ENCODE measurements at regions not wholly inside any gene's neighbourhood (a gene's known extent, or its start where the extent isn't known, plus 50 kb on each side); places are given as distances from the start of the nearest gene placed in this dataset.

GRCh38 chr15:48006031-48006511 is 114.7 kb upstream of the SLC24A5 start:
- H3K27ac ChIP-seq: peak overlapping the region in 3 of 4 donors; percentile 27 to 59 (median 54)
- H3K27me3 ChIP-seq: no peaks in the 10 kb centered on the region
- WGBS, 2 donors: 33 to 47% methylated on average over 7 of the region's 7 CpGs
- H3K4me1 ChIP-seq: peaks cover 0 to 15% (median 2%) of the 10 kb centered on the region in 4 donors
- no peak overlapping the region for H3K4me3 ChIP-seq
- no peaks in the 10 kb centered on the region for H3K9me3 ChIP-seq
- peak in 1 of 2 donors; percentile 87 for TF ChIP-seq EP300 (IDR thresholded peaks at IDR 0.05)
- TF ChIP-seq POLR2A (IDR thresholded peaks at IDR 0.05): no peak
- H3K36me3 ChIP-seq: no peaks in the 10 kb centered on the region
- DNase-seq (ENCODE audit: low spot score in 2 of 2): peak; percentile 68 to 87

GRCh38 chr15:48010316-48010715 is 110.5 kb upstream of the SLC24A5 start:
- no peak for TF ChIP-seq EP300 (IDR thresholded peaks at IDR 0.05)
- TF ChIP-seq, protein P1, sequence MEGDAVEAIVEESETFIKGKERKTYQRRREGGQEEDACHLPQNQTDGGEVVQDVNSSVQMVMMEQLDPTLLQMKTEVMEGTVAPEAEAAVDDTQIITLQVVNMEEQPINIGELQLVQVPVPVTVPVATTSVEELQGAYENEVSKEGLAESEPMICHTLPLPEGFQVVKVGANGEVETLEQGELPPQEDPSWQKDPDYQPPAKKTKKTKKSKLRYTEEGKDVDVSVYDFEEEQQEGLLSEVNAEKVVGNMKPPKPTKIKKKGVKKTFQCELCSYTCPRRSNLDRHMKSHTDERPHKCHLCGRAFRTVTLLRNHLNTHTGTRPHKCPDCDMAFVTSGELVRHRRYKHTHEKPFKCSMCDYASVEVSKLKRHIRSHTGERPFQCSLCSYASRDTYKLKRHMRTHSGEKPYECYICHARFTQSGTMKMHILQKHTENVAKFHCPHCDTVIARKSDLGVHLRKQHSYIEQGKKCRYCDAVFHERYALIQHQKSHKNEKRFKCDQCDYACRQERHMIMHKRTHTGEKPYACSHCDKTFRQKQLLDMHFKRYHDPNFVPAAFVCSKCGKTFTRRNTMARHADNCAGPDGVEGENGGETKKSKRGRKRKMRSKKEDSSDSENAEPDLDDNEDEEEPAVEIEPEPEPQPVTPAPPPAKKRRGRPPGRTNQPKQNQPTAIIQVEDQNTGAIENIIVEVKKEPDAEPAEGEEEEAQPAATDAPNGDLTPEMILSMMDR (IDR thresholded peaks at IDR 0.05): no peak
- no peak for TF ChIP-seq POLR2A (IDR thresholded peaks at IDR 0.05)
- WGBS, 2 donors: 47 to 52% methylated on average over 4 of the region's 4 CpGs

GRCh38 chr15:48012191-48012590 is 108.6 kb upstream of the SLC24A5 start:
- H3K4me1 ChIP-seq: peaks cover 0 to 5% (median 0%) of the 10 kb centered on the region in 4 donors
- H3K27me3 ChIP-seq: no peaks in the 10 kb centered on the region
- H3K4me3 ChIP-seq: no peak overlapping the region
- TF ChIP-seq, protein P1 (IDR thresholded peaks at IDR 0.05): no peak
- TF ChIP-seq POLR2A (IDR thresholded peaks at IDR 0.05) (no peak), EP300 (IDR thresholded peaks at IDR 0.05) (no peak)
- no peak for DNase-seq (ENCODE audit: low spot score in 2 of 2)
- no peaks in the 10 kb centered on the region for H3K9me3 ChIP-seq
- 91 to 94% methylated on average over 3 of the region's 3 CpGs for WGBS, 2 donors
- H3K36me3 ChIP-seq: no peaks in the 10 kb centered on the region
- no peak overlapping the region for H3K27ac ChIP-seq

More at GRCh38 chr15:48010316-48010715, 110.5 kb upstream of the SLC24A5 start:
- Histone ChIP-seq H3K4me3 (no peak overlapping the region), H3K9me3 (no peaks in the 10 kb centered on the region), H3K27me3 (no peaks in the 10 kb centered on the region), H3K36me3 (no peaks in the 10 kb centered on the region), H3K27ac (no peak overlapping the region), H3K4me1 (peaks cover 0 to 11% (median 2%) of the 10 kb centered on the region in 4 donors)
- DNase-seq (ENCODE audit: low spot score in 2 of 2): no peak

- 74 to 81% methylated on average over 3 of the region's 3 CpGs for WGBS, 2 donors
- Histone ChIP-seq H3K36me3 (no peaks in the 10 kb centered on the region), H3K4me3 (no peak overlapping the region), H3K9me3 (no peaks in the 10 kb centered on the region), H3K4me1 (no peaks in the 10 kb centered on the region), H3K27me3 (no peaks in the 10 kb centered on the region), H3K27ac (no peak overlapping the region)
- no peak for DNase-seq (ENCODE audit: low spot score in 2 of 2)
- TF ChIP-seq POLR2A (IDR thresholded peaks at IDR 0.05): no peak
- TF ChIP-seq EP300 (IDR thresholded peaks at IDR 0.05): no peak
- TF ChIP-seq, protein P1 (IDR thresholded peaks at IDR 0.05): no peak
Observed at GRCh38 chr15:48016865-48017264, 103.9 kb upstream of the SLC24A5 start.

GRCh38 chr15:48017747-48018146 is 103.0 kb upstream of the SLC24A5 start:
- H3K27me3 ChIP-seq: no peaks in the 10 kb centered on the region
- no peaks in the 10 kb centered on the region for H3K4me1 ChIP-seq
- no peak for DNase-seq (ENCODE audit: low spot score in 2 of 2)
- WGBS, 2 donors: 77 to 91% methylated on average over 3 of the region's 3 CpGs
- H3K27ac ChIP-seq: no peak overlapping the region
- H3K36me3 ChIP-seq: no peaks in the 10 kb centered on the region
- no peaks in the 10 kb centered on the region for H3K9me3 ChIP-seq
- H3K4me3 ChIP-seq: no peak overlapping the region
- TF ChIP-seq EP300 (IDR thresholded peaks at IDR 0.05): no peak
- TF ChIP-seq, protein P1 (IDR thresholded peaks at IDR 0.05): no peak
- no peak for TF ChIP-seq POLR2A (IDR thresholded peaks at IDR 0.05)

- no peaks in the 10 kb centered on the region for H3K27me3 ChIP-seq
- no peak overlapping the region for H3K4me3 ChIP-seq
- H3K4me1 ChIP-seq: no peaks in the 10 kb centered on the region
- H3K9me3 ChIP-seq: no peaks in the 10 kb centered on the region
- H3K27ac ChIP-seq: no peak overlapping the region
- no peaks in the 10 kb centered on the region for H3K36me3 ChIP-seq
- 66 to 75% methylated on average over 6 of the region's 6 CpGs for WGBS, 2 donors
- no peak for DNase-seq (ENCODE audit: low spot score in 2 of 2)
- TF ChIP-seq EP300 (IDR thresholded peaks at IDR 0.05): no peak
- TF ChIP-seq POLR2A (IDR thresholded peaks at IDR 0.05): no peak
- TF ChIP-seq, protein P1 (IDR thresholded peaks at IDR 0.05): no peak
Observed at GRCh38 chr15:48020166-48020565, 100.6 kb upstream of the SLC24A5 start.
